SK-N-SH (cell line): ENCODE measurements at regions not wholly inside any gene's neighbourhood (a gene's known extent, or its start where the extent isn't known, plus 50 kb on each side); places are given as distances from the start of the nearest gene placed in this dataset.

Experiments
- CTCF ChIA-PET: fragments of 300-600, 350-600 bp; formaldehyde crosslinking; extraction: SDS; loops from one replicate; lab custom pipeline; 2021; lab: Yijun Ruan, JAX
- POLR2A ChIA-PET: fragments of 350-600 bp; sonication (Branson Sonifier 250); formaldehyde crosslinking; extraction: SDS; loops from one replicate; lab custom pipeline; 2020; ENCODE audit warnings: antibody characterized with exemption, inconsistent platforms; lab: Yijun Ruan, JAX
- DNase-seq: peaks from one replicate; pipeline ENCODE4 v3.0.0; 2012
- H2AFZ ChIP-seq: fragments of 200-600 bp; sonication (generic); 2 replicates; pipeline ENCODE4 v1.8.1; 2016; ENCODE audit warnings: antibody characterized with exemption, mild to moderate bottlenecking, low read depth
- H3F3A ChIP-seq: fragments of 200-600 bp; sonication (generic); replicated peaks from 2 replicates; pipeline ENCODE3; 2016; ENCODE audit warnings: antibody characterized with exemption, mild to moderate bottlenecking; ENCODE audit not compliant: insufficient read depth
- H3K27ac ChIP-seq, 2 experiments: fragments of 200-500 bp in 1 of 2; fragments of 200-600 bp in 1 of 2; sonication (Bioruptor generic) in 1 of 2; sonication (generic), shearing (Covaris generic) in 1 of 2; 2 replicates each; pipeline versions ENCODE4 v1.5.1 to v1.6.1; 2014 to 2016; ENCODE audit warnings: low read depth in 2 of 2, inconsistent platforms in 1 of 2, low read length in 1 of 2, mild to moderate bottlenecking in 1 of 2, mixed read lengths in 1 of 2
- H3K27me3 ChIP-seq: fragments of 200-600 bp; sonication (generic), shearing (Covaris generic); 2 replicates; pipeline ENCODE4 v1.6.1; 2016; ENCODE audit warnings: mixed run types; ENCODE audit not compliant: insufficient read depth
- H3K36me3 ChIP-seq, 2 experiments: fragments of 200-500 bp in 1 of 2; fragments of 200-600 bp in 1 of 2; sonication (Bioruptor generic) in 1 of 2; sonication (generic) in 1 of 2; replicated peaks in 1 of 2; 2 replicates each; pipeline versions ENCODE3 to v1.5.1; 2014 to 2016; ENCODE audit warnings: low read length in 1 of 2, mild to moderate bottlenecking in 1 of 2; ENCODE audit not compliant: insufficient read depth in 2 of 2, control insufficient read depth in 1 of 2
- H3K4me1 ChIP-seq, 2 experiments: fragments of 200-500 bp in 1 of 2; fragments of 200-600 bp in 1 of 2; sonication (Bioruptor generic) in 1 of 2; sonication (generic), shearing (Covaris generic) in 1 of 2; 2 replicates each; pipeline versions ENCODE4 v1.5.1 to v1.6.1; 2014 to 2016; ENCODE audit warnings: low read depth in 1 of 2, low read length in 1 of 2, mixed run types in 1 of 2; ENCODE audit not compliant: insufficient read depth in 2 of 2, control insufficient read depth in 1 of 2
- H3K4me2 ChIP-seq: fragments of 200-600 bp; sonication (generic), shearing (Covaris generic); 2 replicates; pipeline ENCODE4 v1.6.1; 2017; ENCODE audit warnings: mixed run types
- H3K4me3 ChIP-seq, 2 experiments: fragments of 200-500 bp in 1 of 2; fragments of 200-600 bp in 1 of 2; sonication (Bioruptor generic) in 1 of 2; sonication (generic), shearing (Covaris generic) in 1 of 2; 2 replicates each; pipeline versions ENCODE4 v1.5.1 to v1.8.1; 2014 to 2016; ENCODE audit warnings: low read depth in 2 of 2, inconsistent platforms in 1 of 2, low read length in 1 of 2, mild to moderate bottlenecking in 1 of 2, mixed read lengths in 1 of 2, moderate library complexity in 1 of 2
- H3K79me2 ChIP-seq: fragments of 200-600 bp; sonication (generic); 2 replicates; pipeline ENCODE4 v1.8.1; 2017; ENCODE audit warnings: mild to moderate bottlenecking; ENCODE audit not compliant: insufficient read depth
- H3K9ac ChIP-seq: fragments of 200-600 bp; sonication (generic); 2 replicates; pipeline ENCODE4 v1.6.1; 2017; ENCODE audit warnings: mixed run types
- H3K9me2 ChIP-seq: fragments of 200-600 bp; sonication (generic); 2 replicates; pipeline ENCODE4 v1.6.1; 2017; ENCODE audit warnings: mixed run types
- H3K9me3 ChIP-seq: fragments of 200-600 bp; sonication (generic); 2 replicates; pipeline ENCODE4 v1.6.1; 2017; ENCODE audit warnings: mixed run types, mild to moderate bottlenecking, moderate library complexity
- H4K20me1 ChIP-seq: fragments of 200-600 bp; sonication (generic); 2 replicates; pipeline ENCODE4 v1.6.1; 2017; ENCODE audit warnings: mild to moderate bottlenecking, mixed run types; ENCODE audit not compliant: insufficient read depth
- CHD2 ChIP-seq: fragments of 150-350 bp; IDR thresholded peaks from 2 replicates; pipeline ENCODE4 v1.6.1; 2018; ENCODE audit warnings: low read length; ENCODE audit not compliant: partially characterized antibody
- ELF1 ChIP-seq: IDR thresholded peaks from 2 replicates; pipeline ENCODE4 v1.4.0; 2012
- FOSL2 ChIP-seq: IDR thresholded peaks from 2 replicates; pipeline ENCODE4 v1.4.0; 2012; ENCODE audit warnings: low read depth, mild to moderate bottlenecking, moderate library complexity, borderline replicate concordance
- FOXM1 ChIP-seq: IDR thresholded peaks from 2 replicates; pipeline ENCODE4 v1.4.0; 2012; ENCODE audit warnings: low read depth, mild to moderate bottlenecking
- GATA2 ChIP-seq: sonication (generic); formaldehyde crosslinking; IDR thresholded peaks from 2 replicates; pipeline ENCODE4 v1.5.0; 2020; ENCODE audit warnings: mild to moderate bottlenecking, missing genetic modification reagents
- JUND ChIP-seq: IDR thresholded peaks from 2 replicates; pipeline ENCODE4 v1.4.0; 2012
- NFIC ChIP-seq: IDR thresholded peaks from 2 replicates; pipeline ENCODE4 v1.4.0; 2012; ENCODE audit warnings: borderline replicate concordance
- RCOR1 ChIP-seq: fragments of 150-350 bp; IDR thresholded peaks from 2 replicates; pipeline ENCODE4 v1.6.1; 2017; ENCODE audit warnings: antibody characterized with exemption, low read length
- RXRA ChIP-seq: IDR thresholded peaks from 2 replicates; pipeline ENCODE4 v1.4.0; 2012; ENCODE audit warnings: low read depth, mild to moderate bottlenecking, borderline replicate concordance
- SIN3A ChIP-seq: IDR thresholded peaks from 2 replicates; pipeline ENCODE4 v1.6.1; 2012; ENCODE audit warnings: low read depth, mild to moderate bottlenecking, low read length, moderate library complexity, borderline replicate concordance
- SMC3 ChIP-seq: IDR thresholded peaks from 2 replicates; pipeline ENCODE4 v1.6.1; 2012; ENCODE audit warnings: low read depth, low read length, improper control_type of control experiment
- TAF1 ChIP-seq: IDR thresholded peaks from 2 replicates; pipeline ENCODE4 v1.6.1; 2012; ENCODE audit warnings: low read depth, mild to moderate bottlenecking, low read length, moderate library complexity, borderline replicate concordance
- TEAD4 ChIP-seq: IDR thresholded peaks from 2 replicates; pipeline ENCODE4 v1.4.0; 2012; ENCODE audit warnings: mild to moderate bottlenecking, borderline replicate concordance; ENCODE audit not compliant: insufficient read depth
- WGBS: methylation state at CpG from one replicate; pipeline ENCODE4 v1.1.6; 2017; ENCODE audit warnings: low lambda C conversion rate; 5-methylcytosine and 5-hydroxymethylcytosine counted together
- TF ChIP-seq, protein P1 (sequence below): IDR thresholded peaks from 2 replicates; pipeline ENCODE4 v1.6.1; 2012; ENCODE audit warnings: mild to moderate bottlenecking, low read depth, low read length, moderate library complexity
- TF ChIP-seq, protein P2 (sequence below): fragments of 150-350 bp; IDR thresholded peaks from 2 replicates; pipeline ENCODE4 v1.6.1; 2016; ENCODE audit warnings: mild to moderate bottlenecking, low read depth, low read length
- TF ChIP-seq, protein P3 (sequence below): IDR thresholded peaks from 2 replicates; pipeline ENCODE4 v1.4.0; 2012; ENCODE audit warnings: low read depth, borderline replicate concordance

DNA sequence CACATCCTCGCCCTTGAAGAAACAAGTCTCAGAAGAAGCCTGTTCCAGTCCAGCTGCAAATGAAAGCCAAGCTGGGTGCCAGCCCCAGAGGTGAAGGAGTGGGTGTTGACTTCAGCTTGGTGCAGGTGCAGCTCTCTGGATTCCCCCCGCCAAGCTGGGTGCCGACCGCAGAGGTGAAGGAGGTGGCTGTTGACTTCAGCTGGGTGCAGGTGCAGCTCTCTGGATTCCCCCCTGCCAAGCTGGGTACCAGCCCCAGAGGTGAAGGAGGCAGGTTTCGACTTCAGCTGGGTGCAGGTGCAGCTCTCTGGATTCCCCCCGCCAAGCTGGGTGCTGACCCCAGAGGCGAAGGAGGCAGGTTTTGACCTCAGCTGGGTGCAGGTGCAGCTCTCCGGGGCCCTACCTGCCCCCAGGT is 1234.0 kb downstream of the TBC1D22A start:
- Histone ChIP-seq H3K27ac (no peak overlapping the region), H3K9ac (no peak overlapping the region), H3F3A (no peaks in the 10 kb centered on the region), H3K4me3 (no peak overlapping the region), H2AFZ (no peak overlapping the region), H3K4me1 (no peaks in the 10 kb centered on the region)
- WGBS, result 5% methylated on average over 2 of the region's 8 CpGs
- no peak for DNase-seq
- no peak for TF ChIP-seq SMC3
- no peak for TF ChIP-seq FOSL2
- no peak for TF ChIP-seq TAF1
- no peak for TF ChIP-seq GATA2
- no peak for TF ChIP-seq CHD2
- TF ChIP-seq TEAD4, result no peak
- TF ChIP-seq, protein P1, sequence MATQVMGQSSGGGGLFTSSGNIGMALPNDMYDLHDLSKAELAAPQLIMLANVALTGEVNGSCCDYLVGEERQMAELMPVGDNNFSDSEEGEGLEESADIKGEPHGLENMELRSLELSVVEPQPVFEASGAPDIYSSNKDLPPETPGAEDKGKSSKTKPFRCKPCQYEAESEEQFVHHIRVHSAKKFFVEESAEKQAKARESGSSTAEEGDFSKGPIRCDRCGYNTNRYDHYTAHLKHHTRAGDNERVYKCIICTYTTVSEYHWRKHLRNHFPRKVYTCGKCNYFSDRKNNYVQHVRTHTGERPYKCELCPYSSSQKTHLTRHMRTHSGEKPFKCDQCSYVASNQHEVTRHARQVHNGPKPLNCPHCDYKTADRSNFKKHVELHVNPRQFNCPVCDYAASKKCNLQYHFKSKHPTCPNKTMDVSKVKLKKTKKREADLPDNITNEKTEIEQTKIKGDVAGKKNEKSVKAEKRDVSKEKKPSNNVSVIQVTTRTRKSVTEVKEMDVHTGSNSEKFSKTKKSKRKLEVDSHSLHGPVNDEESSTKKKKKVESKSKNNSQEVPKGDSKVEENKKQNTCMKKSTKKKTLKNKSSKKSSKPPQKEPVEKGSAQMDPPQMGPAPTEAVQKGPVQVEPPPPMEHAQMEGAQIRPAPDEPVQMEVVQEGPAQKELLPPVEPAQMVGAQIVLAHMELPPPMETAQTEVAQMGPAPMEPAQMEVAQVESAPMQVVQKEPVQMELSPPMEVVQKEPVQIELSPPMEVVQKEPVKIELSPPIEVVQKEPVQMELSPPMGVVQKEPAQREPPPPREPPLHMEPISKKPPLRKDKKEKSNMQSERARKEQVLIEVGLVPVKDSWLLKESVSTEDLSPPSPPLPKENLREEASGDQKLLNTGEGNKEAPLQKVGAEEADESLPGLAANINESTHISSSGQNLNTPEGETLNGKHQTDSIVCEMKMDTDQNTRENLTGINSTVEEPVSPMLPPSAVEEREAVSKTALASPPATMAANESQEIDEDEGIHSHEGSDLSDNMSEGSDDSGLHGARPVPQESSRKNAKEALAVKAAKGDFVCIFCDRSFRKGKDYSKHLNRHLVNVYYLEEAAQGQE, result no peak
- TF ChIP-seq, all 33 proteins: peak for 0
- H3K4me2 ChIP-seq, result no peak overlapping the region
- no peaks in the 10 kb centered on the region for H3K36me3 ChIP-seq
- no peaks in the 10 kb centered on the region for H3K79me2 ChIP-seq
- H3K9me3 ChIP-seq, result no peaks in the 10 kb centered on the region
- no peaks in the 10 kb centered on the region; the same call in 1 of the 2 replicates for H3K27me3 ChIP-seq
- H3K9me2 ChIP-seq, result no peaks in the 10 kb centered on the region
- ChIA-PET CTCF (no interaction called here), POLR2A (no interaction called here)
- no peaks in the 10 kb centered on the region for H4K20me1 ChIP-seq

DNA sequence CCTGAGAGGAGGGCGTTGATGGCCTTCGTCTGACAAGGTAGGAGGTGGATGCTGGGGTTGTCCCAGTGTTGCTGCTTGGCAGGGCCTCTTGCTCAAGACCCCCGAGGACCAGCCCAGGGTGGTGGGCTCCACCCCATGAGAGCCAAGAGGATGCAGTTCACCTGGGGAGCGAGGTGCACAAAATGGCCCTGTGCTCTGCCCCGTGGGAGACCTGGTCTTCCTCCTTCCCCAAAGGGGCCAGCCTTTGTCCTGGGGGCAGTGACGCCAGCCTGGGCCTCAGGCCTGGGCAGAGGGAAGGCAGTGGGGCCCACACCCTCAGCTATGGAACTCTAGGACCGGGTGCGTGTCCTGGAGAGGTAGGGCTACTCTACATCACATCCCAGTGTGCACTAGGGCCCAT is 1233.3 kb downstream of the TBC1D22A start:
- Histone ChIP-seq H3K9me2 (no peaks in the 10 kb centered on the region), H3K27me3 (no peaks in the 10 kb centered on the region; the same call in 1 of the 2 replicates), H3K9ac (no peak overlapping the region), H3K36me3 (no peaks in the 10 kb centered on the region), H3K4me1 (no peaks in the 10 kb centered on the region), H3K79me2 (no peaks in the 10 kb centered on the region), H4K20me1 (no peaks in the 10 kb centered on the region), H2AFZ (no peak overlapping the region), H3F3A (no peaks in the 10 kb centered on the region), H3K27ac (no peak overlapping the region), H3K4me2 (no peak overlapping the region), H3K9me3 (no peaks in the 10 kb centered on the region), H3K4me3 (no peak overlapping the region)
- 23% methylated on average over 4 of the region's 8 CpGs for WGBS
- CTCF ChIA-PET, result no interaction called here
- no peak for TF ChIP-seq SMC3
- TF ChIP-seq RCOR1, result no peak
- TF ChIP-seq RXRA, result no peak
- TF ChIP-seq, protein P1, result no peak
- TF ChIP-seq, protein P2, sequence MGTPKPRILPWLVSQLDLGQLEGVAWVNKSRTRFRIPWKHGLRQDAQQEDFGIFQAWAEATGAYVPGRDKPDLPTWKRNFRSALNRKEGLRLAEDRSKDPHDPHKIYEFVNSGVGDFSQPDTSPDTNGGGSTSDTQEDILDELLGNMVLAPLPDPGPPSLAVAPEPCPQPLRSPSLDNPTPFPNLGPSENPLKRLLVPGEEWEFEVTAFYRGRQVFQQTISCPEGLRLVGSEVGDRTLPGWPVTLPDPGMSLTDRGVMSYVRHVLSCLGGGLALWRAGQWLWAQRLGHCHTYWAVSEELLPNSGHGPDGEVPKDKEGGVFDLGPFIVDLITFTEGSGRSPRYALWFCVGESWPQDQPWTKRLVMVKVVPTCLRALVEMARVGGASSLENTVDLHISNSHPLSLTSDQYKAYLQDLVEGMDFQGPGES, result no peak
- no peak for TF ChIP-seq JUND
- TF ChIP-seq ELF1, result no peak
- no peak for TF ChIP-seq FOXM1
- TF ChIP-seq SIN3A, result no peak
- TF ChIP-seq, protein P3, sequence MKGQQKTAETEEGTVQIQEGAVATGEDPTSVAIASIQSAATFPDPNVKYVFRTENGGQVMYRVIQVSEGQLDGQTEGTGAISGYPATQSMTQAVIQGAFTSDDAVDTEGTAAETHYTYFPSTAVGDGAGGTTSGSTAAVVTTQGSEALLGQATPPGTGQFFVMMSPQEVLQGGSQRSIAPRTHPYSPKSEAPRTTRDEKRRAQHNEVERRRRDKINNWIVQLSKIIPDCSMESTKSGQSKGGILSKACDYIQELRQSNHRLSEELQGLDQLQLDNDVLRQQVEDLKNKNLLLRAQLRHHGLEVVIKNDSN, result no peak
- TF ChIP-seq FOSL2, result no peak
- TF ChIP-seq TEAD4, result no peak
- TF ChIP-seq CHD2, result no peak
- no peak for TF ChIP-seq NFIC
- no peak for DNase-seq
- POLR2A ChIA-PET, result no interaction called here
